ENCODE measurements at regions not wholly inside any gene's neighbourhood (a gene's known extent, or its start where the extent isn't known, plus 50 kb on each side); places are given as distances from the start of the nearest gene placed in this dataset.
A peak's percentile ranks its signal among the peaks of the same experiment; 100 is the strongest.

DNA sequence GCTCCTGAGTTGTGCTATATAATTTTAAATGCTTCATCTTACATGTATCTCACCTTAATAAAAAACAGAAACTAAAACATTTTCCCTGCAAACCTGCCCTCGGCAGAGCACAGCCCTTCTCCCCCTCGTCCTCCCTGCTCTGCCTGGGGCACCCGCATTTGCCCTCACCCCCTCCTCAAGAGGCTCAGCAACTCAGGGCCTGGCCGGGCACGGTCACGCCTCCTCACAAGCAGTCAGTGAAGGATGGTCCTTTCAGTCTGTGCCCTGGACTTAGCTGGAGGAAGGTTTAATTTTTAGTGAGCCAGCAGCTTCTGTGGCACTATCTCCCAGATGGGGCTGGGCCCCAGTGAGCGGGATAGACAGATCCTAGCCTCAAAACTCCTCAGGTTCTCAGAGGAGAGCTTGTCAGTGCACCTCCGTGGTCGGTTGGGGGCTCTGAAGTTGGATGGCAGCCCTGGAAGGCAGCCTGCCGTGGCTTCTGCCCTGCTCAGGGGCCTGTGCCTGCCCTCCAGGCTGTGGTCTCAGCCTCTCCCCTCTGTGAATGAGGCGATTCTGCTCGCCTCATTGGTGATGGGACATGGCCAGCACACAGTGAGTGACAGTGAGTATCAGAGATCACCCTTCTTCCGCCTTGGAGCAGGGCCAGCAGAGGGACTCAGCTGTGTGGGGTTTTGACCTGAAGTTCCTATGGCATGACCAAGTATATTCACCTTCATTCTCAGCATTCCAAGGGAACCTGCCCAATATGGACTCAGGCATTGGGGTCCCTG lies 56.3 kb upstream of the AFF3 start:
- Mint-ChIP-seq H3K4me1 (peaks cover 28% of the 10 kb centered on the region), H3K9me3 (no peaks in the 10 kb centered on the region), H3K36me3 (no peaks in the 10 kb centered on the region), H3K27me3 (ENCODE audit: low read depth) (no peaks in the 10 kb centered on the region), H3K4me3 (peak overlapping the region; percentile 20), H3K27ac (peak overlapping the region; percentile 98)
- TF ChIP-seq, protein P1, sequence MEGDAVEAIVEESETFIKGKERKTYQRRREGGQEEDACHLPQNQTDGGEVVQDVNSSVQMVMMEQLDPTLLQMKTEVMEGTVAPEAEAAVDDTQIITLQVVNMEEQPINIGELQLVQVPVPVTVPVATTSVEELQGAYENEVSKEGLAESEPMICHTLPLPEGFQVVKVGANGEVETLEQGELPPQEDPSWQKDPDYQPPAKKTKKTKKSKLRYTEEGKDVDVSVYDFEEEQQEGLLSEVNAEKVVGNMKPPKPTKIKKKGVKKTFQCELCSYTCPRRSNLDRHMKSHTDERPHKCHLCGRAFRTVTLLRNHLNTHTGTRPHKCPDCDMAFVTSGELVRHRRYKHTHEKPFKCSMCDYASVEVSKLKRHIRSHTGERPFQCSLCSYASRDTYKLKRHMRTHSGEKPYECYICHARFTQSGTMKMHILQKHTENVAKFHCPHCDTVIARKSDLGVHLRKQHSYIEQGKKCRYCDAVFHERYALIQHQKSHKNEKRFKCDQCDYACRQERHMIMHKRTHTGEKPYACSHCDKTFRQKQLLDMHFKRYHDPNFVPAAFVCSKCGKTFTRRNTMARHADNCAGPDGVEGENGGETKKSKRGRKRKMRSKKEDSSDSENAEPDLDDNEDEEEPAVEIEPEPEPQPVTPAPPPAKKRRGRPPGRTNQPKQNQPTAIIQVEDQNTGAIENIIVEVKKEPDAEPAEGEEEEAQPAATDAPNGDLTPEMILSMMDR (IDR thresholded peaks at IDR 0.05; ENCODE audit: unreplicated experiment) = no peak
- no peak for DNase-seq (ENCODE audit: low spot score in 2 of 2, unreplicated experiment in 2 of 2)

DNA sequence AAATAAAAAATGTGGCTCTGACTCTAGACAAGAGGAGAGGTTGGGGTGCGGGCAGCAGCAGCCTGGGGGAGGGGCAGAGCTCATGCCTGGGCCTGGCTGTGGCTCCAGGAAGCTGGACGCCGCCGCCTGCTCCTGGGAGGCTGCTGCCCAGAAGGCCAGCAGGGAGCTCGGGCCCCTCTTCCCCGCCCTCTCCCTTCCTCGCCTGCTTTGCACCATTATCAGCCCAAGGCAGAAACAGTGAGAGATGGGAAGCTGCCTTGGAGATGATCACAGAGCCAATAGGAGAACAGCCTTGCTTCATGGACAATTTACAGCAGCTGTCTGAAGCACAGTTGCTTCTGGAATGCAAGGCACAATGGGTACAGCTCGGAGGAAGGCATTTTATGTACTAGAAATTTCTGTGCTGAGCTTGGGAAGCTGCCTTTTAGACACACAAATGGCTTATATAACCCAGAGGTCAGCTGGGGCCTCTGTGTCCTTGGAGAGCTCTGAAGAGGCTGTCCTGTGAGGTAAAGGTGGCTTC lies 55.3 kb upstream of the AFF3 start:
- Mint-ChIP-seq H3K4me1 (peaks cover 33% of the 10 kb centered on the region), H3K4me3 (no peak overlapping the region), H3K27ac (peak overlapping the region; percentile 98), H3K9me3 (peaks cover 5% of the 10 kb centered on the region), H3K27me3 (ENCODE audit: low read depth) (no peaks in the 10 kb centered on the region), H3K36me3 (no peaks in the 10 kb centered on the region)
- TF ChIP-seq, protein P1 (IDR thresholded peaks at IDR 0.05; ENCODE audit: unreplicated experiment) = no peak
- peak in 1 of 2 experiments; percentile 46 for DNase-seq (ENCODE audit: low spot score in 2 of 2, unreplicated experiment in 2 of 2)

- Mint-ChIP-seq H3K27me3 (ENCODE audit: low read depth) (no peaks in the 10 kb centered on the region), H3K4me3 (no peak overlapping the region), H3K4me1 (peaks cover 33% of the 10 kb centered on the region), H3K27ac (peak overlapping the region; percentile 98), H3K9me3 (peaks cover 9% of the 10 kb centered on the region), H3K36me3 (no peaks in the 10 kb centered on the region)
- TF ChIP-seq, protein P1 (IDR thresholded peaks at IDR 0.05; ENCODE audit: unreplicated experiment) = no peak
- DNase-seq (ENCODE audit: low spot score in 2 of 2, unreplicated experiment in 2 of 2) = no peak
Measured at GRCh38 chr2:100196786-100197494, 54.5 kb upstream of the AFF3 start.

DNA sequence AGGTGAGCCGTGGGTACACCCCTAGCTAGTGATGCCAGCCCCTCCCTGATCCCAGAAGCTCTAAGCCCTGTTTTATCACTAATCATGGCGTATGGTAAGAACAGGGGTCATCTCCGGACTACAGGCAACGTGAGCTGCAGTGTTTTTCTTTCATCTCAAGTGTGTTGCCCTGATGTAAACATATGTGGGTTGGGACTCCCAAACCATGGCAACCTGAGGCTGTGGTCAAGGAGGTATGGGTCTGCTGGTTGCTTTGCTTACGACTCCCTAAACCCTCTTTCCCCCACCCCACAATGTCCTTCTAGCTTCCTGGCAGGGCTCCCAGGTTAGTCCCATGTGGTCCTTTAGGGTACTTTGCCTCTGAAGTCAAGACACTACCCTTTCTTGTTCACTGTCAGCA lies 53.6 kb upstream of the AFF3 start:
- no peak for DNase-seq (ENCODE audit: low spot score in 2 of 2, unreplicated experiment in 2 of 2)
- TF ChIP-seq, protein P1 (IDR thresholded peaks at IDR 0.05; ENCODE audit: unreplicated experiment) = no peak
- Mint-ChIP-seq H3K4me3 (no peak overlapping the region), H3K27ac (no peak overlapping the region), H3K9me3 (peaks cover 9% of the 10 kb centered on the region), H3K36me3 (no peaks in the 10 kb centered on the region), H3K4me1 (peaks cover 33% of the 10 kb centered on the region), H3K27me3 (ENCODE audit: low read depth) (no peaks in the 10 kb centered on the region)

DNA sequence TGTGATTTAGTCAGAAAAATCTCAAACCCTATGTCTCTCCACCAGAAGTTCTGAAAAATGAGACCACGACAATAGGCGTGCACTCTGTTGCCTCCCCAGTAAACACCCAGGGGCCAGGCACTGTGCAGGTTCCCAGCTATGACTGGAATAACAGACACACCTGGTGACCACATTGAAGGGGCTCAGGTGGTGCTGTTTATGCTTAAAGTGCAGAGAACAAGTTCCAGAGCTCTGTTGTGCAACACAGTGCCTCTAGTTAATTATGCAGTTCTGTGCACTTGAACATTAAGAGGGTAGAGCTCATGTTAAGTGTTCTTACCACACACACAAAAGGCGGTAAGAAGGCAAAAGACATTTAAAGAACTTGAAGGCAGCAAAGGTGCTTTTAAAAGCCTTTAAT lies 52.6 kb upstream of the AFF3 start:
- Mint-ChIP-seq H3K27ac (no peak overlapping the region), H3K4me3 (no peak overlapping the region), H3K4me1 (peaks cover 33% of the 10 kb centered on the region), H3K9me3 (peaks cover 9% of the 10 kb centered on the region), H3K36me3 (no peaks in the 10 kb centered on the region), H3K27me3 (ENCODE audit: low read depth) (no peaks in the 10 kb centered on the region)
- no peak for DNase-seq (ENCODE audit: low spot score in 2 of 2, unreplicated experiment in 2 of 2)
- TF ChIP-seq, protein P1 (IDR thresholded peaks at IDR 0.05; ENCODE audit: unreplicated experiment) = no peak
